SK-N-SH (cell line): ENCODE measurements at regions not wholly inside any gene's neighbourhood (a gene's known extent, or its start where the extent isn't known, plus 50 kb on each side); places are given as distances from the start of the nearest gene placed in this dataset.

Source experiments
- CTCF ChIA-PET: fragments of 300-600, 350-600 bp; formaldehyde crosslinking; extraction: SDS; loops from one replicate; lab custom pipeline; 2021; lab: Yijun Ruan, JAX
- POLR2A ChIA-PET: fragments of 350-600 bp; sonication (Branson Sonifier 250); formaldehyde crosslinking; extraction: SDS; loops from one replicate; lab custom pipeline; 2020; ENCODE audit warnings: antibody characterized with exemption, inconsistent platforms; lab: Yijun Ruan, JAX
- DNase-seq: peaks from one replicate; pipeline ENCODE4 v3.0.0; 2012
- H2AFZ ChIP-seq: fragments of 200-600 bp; sonication (generic); 2 replicates; pipeline ENCODE4 v1.8.1; 2016; ENCODE audit warnings: antibody characterized with exemption, mild to moderate bottlenecking, low read depth
- H3F3A ChIP-seq: fragments of 200-600 bp; sonication (generic); replicated peaks from 2 replicates; pipeline ENCODE3; 2016; ENCODE audit warnings: antibody characterized with exemption, mild to moderate bottlenecking; ENCODE audit not compliant: insufficient read depth
- H3K27ac ChIP-seq, 2 experiments: fragments of 200-500 bp in 1 of 2; fragments of 200-600 bp in 1 of 2; sonication (Bioruptor generic) in 1 of 2; sonication (generic), shearing (Covaris generic) in 1 of 2; 2 replicates each; pipeline versions ENCODE4 v1.5.1 to v1.6.1; 2014 to 2016; ENCODE audit warnings: low read depth in 2 of 2, inconsistent platforms in 1 of 2, low read length in 1 of 2, mild to moderate bottlenecking in 1 of 2, mixed read lengths in 1 of 2
- H3K27me3 ChIP-seq: fragments of 200-600 bp; sonication (generic), shearing (Covaris generic); 2 replicates; pipeline ENCODE4 v1.6.1; 2016; ENCODE audit warnings: mixed run types; ENCODE audit not compliant: insufficient read depth
- H3K36me3 ChIP-seq, 2 experiments: fragments of 200-500 bp in 1 of 2; fragments of 200-600 bp in 1 of 2; sonication (Bioruptor generic) in 1 of 2; sonication (generic) in 1 of 2; replicated peaks in 1 of 2; 2 replicates each; pipeline versions ENCODE3 to v1.5.1; 2014 to 2016; ENCODE audit warnings: low read length in 1 of 2, mild to moderate bottlenecking in 1 of 2; ENCODE audit not compliant: insufficient read depth in 2 of 2, control insufficient read depth in 1 of 2
- H3K4me1 ChIP-seq, 2 experiments: fragments of 200-500 bp in 1 of 2; fragments of 200-600 bp in 1 of 2; sonication (Bioruptor generic) in 1 of 2; sonication (generic), shearing (Covaris generic) in 1 of 2; 2 replicates each; pipeline versions ENCODE4 v1.5.1 to v1.6.1; 2014 to 2016; ENCODE audit warnings: low read depth in 1 of 2, low read length in 1 of 2, mixed run types in 1 of 2; ENCODE audit not compliant: insufficient read depth in 2 of 2, control insufficient read depth in 1 of 2
- H3K4me2 ChIP-seq: fragments of 200-600 bp; sonication (generic), shearing (Covaris generic); 2 replicates; pipeline ENCODE4 v1.6.1; 2017; ENCODE audit warnings: mixed run types
- H3K4me3 ChIP-seq, 2 experiments: fragments of 200-500 bp in 1 of 2; fragments of 200-600 bp in 1 of 2; sonication (Bioruptor generic) in 1 of 2; sonication (generic), shearing (Covaris generic) in 1 of 2; 2 replicates each; pipeline versions ENCODE4 v1.5.1 to v1.8.1; 2014 to 2016; ENCODE audit warnings: low read depth in 2 of 2, inconsistent platforms in 1 of 2, low read length in 1 of 2, mild to moderate bottlenecking in 1 of 2, mixed read lengths in 1 of 2, moderate library complexity in 1 of 2
- H3K79me2 ChIP-seq: fragments of 200-600 bp; sonication (generic); 2 replicates; pipeline ENCODE4 v1.8.1; 2017; ENCODE audit warnings: mild to moderate bottlenecking; ENCODE audit not compliant: insufficient read depth
- H3K9ac ChIP-seq: fragments of 200-600 bp; sonication (generic); 2 replicates; pipeline ENCODE4 v1.6.1; 2017; ENCODE audit warnings: mixed run types
- H3K9me2 ChIP-seq: fragments of 200-600 bp; sonication (generic); 2 replicates; pipeline ENCODE4 v1.6.1; 2017; ENCODE audit warnings: mixed run types
- H3K9me3 ChIP-seq: fragments of 200-600 bp; sonication (generic); 2 replicates; pipeline ENCODE4 v1.6.1; 2017; ENCODE audit warnings: mixed run types, mild to moderate bottlenecking, moderate library complexity
- H4K20me1 ChIP-seq: fragments of 200-600 bp; sonication (generic); 2 replicates; pipeline ENCODE4 v1.6.1; 2017; ENCODE audit warnings: mild to moderate bottlenecking, mixed run types; ENCODE audit not compliant: insufficient read depth
- CHD2 ChIP-seq: fragments of 150-350 bp; IDR thresholded peaks from 2 replicates; pipeline ENCODE4 v1.6.1; 2018; ENCODE audit warnings: low read length; ENCODE audit not compliant: partially characterized antibody
- CTCF ChIP-seq: fragments of 200-600 bp; sonication (generic); IDR thresholded peaks from 2 replicates; pipeline ENCODE4 v1.6.1; 2017; ENCODE audit warnings: antibody characterized with exemption, mild to moderate bottlenecking, moderate library complexity
- ELF1 ChIP-seq: IDR thresholded peaks from 2 replicates; pipeline ENCODE4 v1.4.0; 2012
- EP300 ChIP-seq, 2 experiments: IDR thresholded peaks; 2 replicates each; pipeline versions ENCODE4 v1.4.0 to v1.6.1; 2012; ENCODE audit warnings: borderline replicate concordance in 1 of 2, low read depth in 1 of 2, low read length in 1 of 2
- EZH2phosphoT487 ChIP-seq: fragments of 200-600 bp; sonication (generic); IDR thresholded peaks from 2 replicates; pipeline ENCODE4 v1.6.1; 2017; ENCODE audit warnings: low read depth, mixed run types, mild to moderate bottlenecking, antibody characterized with exemption, moderate library complexity, borderline replicate concordance
- FOXJ3 ChIP-seq: sonication (generic); formaldehyde crosslinking; IDR thresholded peaks from 2 replicates; pipeline ENCODE4 v1.5.1; 2020; ENCODE audit warnings: mild to moderate bottlenecking, missing genetic modification reagents
- FOXM1 ChIP-seq: IDR thresholded peaks from 2 replicates; pipeline ENCODE4 v1.4.0; 2012; ENCODE audit warnings: low read depth, mild to moderate bottlenecking
- GABPA ChIP-seq: IDR thresholded peaks from 2 replicates; pipeline ENCODE4 v1.4.0; 2012; ENCODE audit warnings: low read depth, mild to moderate bottlenecking
- GATA2 ChIP-seq: sonication (generic); formaldehyde crosslinking; IDR thresholded peaks from 2 replicates; pipeline ENCODE4 v1.5.0; 2020; ENCODE audit warnings: mild to moderate bottlenecking, missing genetic modification reagents
- IRF3 ChIP-seq: fragments of 150-350 bp; IDR thresholded peaks from 2 replicates; pipeline ENCODE4 v1.6.1; 2016; ENCODE audit warnings: mild to moderate bottlenecking, low read depth, low read length
- JUND ChIP-seq: IDR thresholded peaks from 2 replicates; pipeline ENCODE4 v1.4.0; 2012
- MEF2A ChIP-seq: IDR thresholded peaks from 2 replicates; pipeline ENCODE4 v1.4.0; 2012; ENCODE audit warnings: low read depth, borderline replicate concordance
- MXI1 ChIP-seq: IDR thresholded peaks from 2 replicates; pipeline ENCODE4 v1.6.1; 2012; ENCODE audit warnings: mild to moderate bottlenecking, low read depth, low read length, improper control_type of control experiment
- NFIC ChIP-seq: IDR thresholded peaks from 2 replicates; pipeline ENCODE4 v1.4.0; 2012; ENCODE audit warnings: borderline replicate concordance
- NRF1 ChIP-seq: IDR thresholded peaks from 2 replicates; pipeline ENCODE4 v1.6.1; 2012; ENCODE audit warnings: low read depth, mild to moderate bottlenecking, low read length
- POLR2AphosphoS5 ChIP-seq: IDR thresholded peaks from 2 replicates; pipeline ENCODE4 v1.6.1; 2012; ENCODE audit warnings: low read depth, low read length
- RAD21 ChIP-seq: IDR thresholded peaks from 2 replicates; pipeline ENCODE4 v1.6.1; 2012; ENCODE audit warnings: mild to moderate bottlenecking, low read length
- RCOR1 ChIP-seq: fragments of 150-350 bp; IDR thresholded peaks from 2 replicates; pipeline ENCODE4 v1.6.1; 2017; ENCODE audit warnings: antibody characterized with exemption, low read length
- REST ChIP-seq: IDR thresholded peaks from 2 replicates; pipeline ENCODE4 v1.6.1; 2012; ENCODE audit warnings: mild to moderate bottlenecking, low read depth, low read length, moderate library complexity
- RFX5 ChIP-seq: IDR thresholded peaks from 2 replicates; pipeline ENCODE4 v1.6.1; 2012; ENCODE audit warnings: mild to moderate bottlenecking, improper control_type of control experiment, low read length
- RXRA ChIP-seq: IDR thresholded peaks from 2 replicates; pipeline ENCODE4 v1.4.0; 2012; ENCODE audit warnings: low read depth, mild to moderate bottlenecking, borderline replicate concordance
- SIN3A ChIP-seq: IDR thresholded peaks from 2 replicates; pipeline ENCODE4 v1.6.1; 2012; ENCODE audit warnings: low read depth, mild to moderate bottlenecking, low read length, moderate library complexity, borderline replicate concordance
- SMC3 ChIP-seq: IDR thresholded peaks from 2 replicates; pipeline ENCODE4 v1.6.1; 2012; ENCODE audit warnings: low read depth, low read length, improper control_type of control experiment
- TAF1 ChIP-seq: IDR thresholded peaks from 2 replicates; pipeline ENCODE4 v1.6.1; 2012; ENCODE audit warnings: low read depth, mild to moderate bottlenecking, low read length, moderate library complexity, borderline replicate concordance
- TCF12 ChIP-seq: IDR thresholded peaks from 2 replicates; pipeline ENCODE4 v1.4.0; 2012
- YY1 ChIP-seq: IDR thresholded peaks from 2 replicates; pipeline ENCODE4 v1.4.0; 2012; ENCODE audit warnings: low read depth, mild to moderate bottlenecking
- ZBTB33 ChIP-seq: IDR thresholded peaks from 2 replicates; pipeline ENCODE4 v1.4.0; 2012; ENCODE audit warnings: low read depth, borderline replicate concordance
- WGBS: methylation state at CpG from one replicate; pipeline ENCODE4 v1.1.6; 2017; ENCODE audit warnings: low lambda C conversion rate; 5-methylcytosine and 5-hydroxymethylcytosine counted together

GRCh38 chrX:9342561-9343051 lies 122.3 kb upstream of the TBL1X start:
- Histone ChIP-seq H3K4me1 (peaks cover 12 to 18% of the 10 kb centered on the region in 2 experiments; a peak in 3 of 4 replicates), H4K20me1 (no peaks in the 10 kb centered on the region), H3K79me2 (no peaks in the 10 kb centered on the region), H3K9me2 (no peaks in the 10 kb centered on the region), H3K9ac (no peak overlapping the region), H3K27me3 (no peaks in the 10 kb centered on the region), H3K4me3 (no peak overlapping the region), H2AFZ (0 out of 2 replicates have a peak overlapping the region, but pooled peaks have one; percentile 56), H3K36me3 (no peaks in the 10 kb centered on the region), H3K4me2 (no peak overlapping the region), H3K27ac (peak overlapping the region in 1 of 2 experiments; percentile 13; a peak in 1 of 4 replicates), H3F3A (no peaks in the 10 kb centered on the region), H3K9me3 (no peaks in the 10 kb centered on the region)
- WGBS = 7% methylated on average over 24 of the region's 25 CpGs
- ChIA-PET CTCF (no interaction called here), POLR2A (interaction anchor here (1.6 kb wide), 1 partner anchor 120 kb away, joined by 6 read pairs; no protein-coding TSS in a partner anchor)
- peak; percentile 90 for DNase-seq
- no peak for TF ChIP-seq REST
- TF ChIP-seq RAD21 = peak; percentile 45
- no peak for TF ChIP-seq POLR2AphosphoS5
- TF ChIP-seq NFIC = peak; percentile 41; the same call in 1 of the 2 replicates
- TF ChIP-seq TAF1 = no peak
- TF ChIP-seq TCF12 = peak; percentile 36; the same call in 1 of the 2 replicates
- no peak for TF ChIP-seq YY1
- TF ChIP-seq RFX5 = no peak
- no peak for TF ChIP-seq GATA2 (CRISPR knock-in tag)
- TF ChIP-seq MEF2A = no peak
- no peak for TF ChIP-seq SIN3A
- no peak for TF ChIP-seq RCOR1
- TF ChIP-seq FOXM1 = no peak
- no peak for TF ChIP-seq CTCF
- TF ChIP-seq EP300 (IDR thresholded peaks at IDR 0.05; ENCODE audit: borderline replicate concordance in 1 of 2, low read depth in 1 of 2, low read length in 1 of 2) = peak; percentile 33 to 70; a peak in 3 of 4 replicates
- TF ChIP-seq EZH2phosphoT487 = no peak
- TF ChIP-seq FOXJ3 (CRISPR knock-in tag) = no peak
- 0 out of 2 replicates have a peak, but pooled peaks have one; percentile 39 for TF ChIP-seq RXRA
- no peak for TF ChIP-seq ELF1
- TF ChIP-seq CHD2 = peak; percentile 92
- no peak for TF ChIP-seq ZBTB33
- TF ChIP-seq JUND = no peak
- TF ChIP-seq MXI1 = no peak
- TF ChIP-seq IRF3 = no peak
- TF ChIP-seq SMC3 = peak; percentile 35
- TF ChIP-seq GABPA = no peak
- TF ChIP-seq NRF1 = no peak
